ENCODE measurements at regions not wholly inside any gene's neighbourhood (a gene's known extent, or its start where the extent isn't known, plus 50 kb on each side); places are given as distances from the start of the nearest gene placed in this dataset.
"Not testable (repeated sequence)": the region's sequence is repeated elsewhere in the genome, so short reads cannot be mapped to it uniquely, and the experiment has no call there.

DNA sequence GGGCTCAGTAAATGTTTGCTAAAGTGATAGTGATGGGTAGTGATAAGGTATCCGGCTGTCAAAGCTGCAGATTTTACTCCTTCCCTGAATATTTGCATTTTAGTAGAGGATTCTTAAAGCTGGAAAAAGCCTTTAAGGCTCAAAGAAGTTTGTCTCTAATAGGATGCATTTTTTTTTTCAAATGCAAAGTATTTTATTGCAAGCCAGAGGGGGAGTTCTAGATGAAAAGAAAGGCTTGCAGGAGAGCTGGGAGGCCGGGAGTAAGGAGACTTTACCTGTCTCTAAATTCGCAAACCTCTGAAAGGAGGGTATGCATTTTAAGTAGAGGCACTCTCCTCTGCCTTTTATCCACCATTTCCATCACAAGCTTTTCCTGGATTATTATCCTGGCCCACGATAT, 100.7 kb upstream of the FNDC3A start:
- Histone ChIP-seq H3K4me3 (replicated peaks; ENCODE audit: insufficient read depth, low read length) (no peak overlapping the region), H3K27me3 (ENCODE audit: insufficient read depth, poor library complexity, severe bottlenecking) (no peaks in the 10 kb centered on the region), H3K27ac (replicated peaks) (no peak overlapping the region)
- TF ChIP-seq GABPA (IDR thresholded peaks at IDR 0.05; ENCODE audit: low read depth) (no peak), POLR2AphosphoS5 (IDR thresholded peaks at IDR 0.05; ENCODE audit: low read depth) (no peak)
- TF ChIP-seq, protein P1, sequence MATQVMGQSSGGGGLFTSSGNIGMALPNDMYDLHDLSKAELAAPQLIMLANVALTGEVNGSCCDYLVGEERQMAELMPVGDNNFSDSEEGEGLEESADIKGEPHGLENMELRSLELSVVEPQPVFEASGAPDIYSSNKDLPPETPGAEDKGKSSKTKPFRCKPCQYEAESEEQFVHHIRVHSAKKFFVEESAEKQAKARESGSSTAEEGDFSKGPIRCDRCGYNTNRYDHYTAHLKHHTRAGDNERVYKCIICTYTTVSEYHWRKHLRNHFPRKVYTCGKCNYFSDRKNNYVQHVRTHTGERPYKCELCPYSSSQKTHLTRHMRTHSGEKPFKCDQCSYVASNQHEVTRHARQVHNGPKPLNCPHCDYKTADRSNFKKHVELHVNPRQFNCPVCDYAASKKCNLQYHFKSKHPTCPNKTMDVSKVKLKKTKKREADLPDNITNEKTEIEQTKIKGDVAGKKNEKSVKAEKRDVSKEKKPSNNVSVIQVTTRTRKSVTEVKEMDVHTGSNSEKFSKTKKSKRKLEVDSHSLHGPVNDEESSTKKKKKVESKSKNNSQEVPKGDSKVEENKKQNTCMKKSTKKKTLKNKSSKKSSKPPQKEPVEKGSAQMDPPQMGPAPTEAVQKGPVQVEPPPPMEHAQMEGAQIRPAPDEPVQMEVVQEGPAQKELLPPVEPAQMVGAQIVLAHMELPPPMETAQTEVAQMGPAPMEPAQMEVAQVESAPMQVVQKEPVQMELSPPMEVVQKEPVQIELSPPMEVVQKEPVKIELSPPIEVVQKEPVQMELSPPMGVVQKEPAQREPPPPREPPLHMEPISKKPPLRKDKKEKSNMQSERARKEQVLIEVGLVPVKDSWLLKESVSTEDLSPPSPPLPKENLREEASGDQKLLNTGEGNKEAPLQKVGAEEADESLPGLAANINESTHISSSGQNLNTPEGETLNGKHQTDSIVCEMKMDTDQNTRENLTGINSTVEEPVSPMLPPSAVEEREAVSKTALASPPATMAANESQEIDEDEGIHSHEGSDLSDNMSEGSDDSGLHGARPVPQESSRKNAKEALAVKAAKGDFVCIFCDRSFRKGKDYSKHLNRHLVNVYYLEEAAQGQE (IDR thresholded peaks at IDR 0.05; ENCODE audit: insufficient replicate concordance, low read depth) = no peak
- DNase-seq (ENCODE audit: low read depth in 1 of 2, low spot score in 1 of 2) = no peak

DNA sequence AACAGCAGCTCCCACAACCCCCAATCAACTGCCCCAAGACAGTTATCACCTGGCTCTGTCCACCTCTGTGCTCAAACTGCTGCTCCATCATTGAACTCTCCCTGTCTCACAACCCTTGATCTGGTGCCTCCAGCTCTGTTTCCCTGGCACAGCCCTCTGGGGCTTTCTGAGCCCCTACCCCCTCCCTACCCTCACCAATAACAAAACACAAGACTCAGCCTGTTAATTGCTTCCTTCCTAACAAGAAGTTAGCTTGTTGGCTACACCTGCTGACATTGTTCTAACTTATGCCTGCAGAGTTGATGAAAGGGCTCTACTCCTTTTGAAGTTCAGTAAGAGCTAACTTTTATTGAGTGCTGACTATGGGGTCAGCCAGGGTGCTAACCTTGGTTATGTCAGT, 99.4 kb upstream of the FNDC3A start:
- TF ChIP-seq POLR2AphosphoS5 (IDR thresholded peaks at IDR 0.05; ENCODE audit: low read depth) = no peak
- TF ChIP-seq, protein P1 (IDR thresholded peaks at IDR 0.05; ENCODE audit: insufficient replicate concordance, low read depth) = no peak
- Histone ChIP-seq H3K27me3 (ENCODE audit: insufficient read depth, poor library complexity, severe bottlenecking) (no peaks in the 10 kb centered on the region), H3K4me3 (replicated peaks; ENCODE audit: insufficient read depth, low read length) (no peak overlapping the region), H3K27ac (replicated peaks) (no peak overlapping the region)
- no peak for DNase-seq (ENCODE audit: low read depth in 1 of 2, low spot score in 1 of 2)

DNA sequence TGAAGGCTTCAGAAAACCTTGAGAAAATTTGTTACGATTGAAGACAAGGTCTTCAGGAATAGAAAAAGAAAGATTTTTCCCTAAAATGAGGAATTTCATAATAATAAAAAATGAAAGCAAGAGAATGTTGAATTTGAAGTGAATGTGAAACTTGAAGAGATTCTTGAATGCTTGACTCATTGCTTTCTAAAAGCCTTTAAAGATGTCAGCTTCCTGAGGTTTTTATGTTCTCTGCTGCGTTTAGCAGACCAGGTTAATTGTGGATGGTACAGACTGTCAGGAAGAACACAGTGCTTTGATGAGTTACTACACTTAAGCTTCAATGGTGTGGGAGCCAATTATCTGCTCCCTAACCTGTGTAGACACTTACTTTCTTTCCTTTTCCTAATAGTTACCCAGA, 96.3 kb upstream of the FNDC3A start:
- DNase-seq (ENCODE audit: low read depth in 1 of 2, low spot score in 1 of 2) = no peak
- Histone ChIP-seq H3K4me3 (replicated peaks; ENCODE audit: insufficient read depth, low read length) (no peak overlapping the region), H3K27ac (replicated peaks) (no peak overlapping the region), H3K27me3 (ENCODE audit: insufficient read depth, poor library complexity, severe bottlenecking) (no peaks in the 10 kb centered on the region)
- TF ChIP-seq GABPA (IDR thresholded peaks at IDR 0.05; ENCODE audit: low read depth) = no peak
- TF ChIP-seq, protein P1 (IDR thresholded peaks at IDR 0.05; ENCODE audit: insufficient replicate concordance, low read depth) = no peak
- TF ChIP-seq, protein P2, sequence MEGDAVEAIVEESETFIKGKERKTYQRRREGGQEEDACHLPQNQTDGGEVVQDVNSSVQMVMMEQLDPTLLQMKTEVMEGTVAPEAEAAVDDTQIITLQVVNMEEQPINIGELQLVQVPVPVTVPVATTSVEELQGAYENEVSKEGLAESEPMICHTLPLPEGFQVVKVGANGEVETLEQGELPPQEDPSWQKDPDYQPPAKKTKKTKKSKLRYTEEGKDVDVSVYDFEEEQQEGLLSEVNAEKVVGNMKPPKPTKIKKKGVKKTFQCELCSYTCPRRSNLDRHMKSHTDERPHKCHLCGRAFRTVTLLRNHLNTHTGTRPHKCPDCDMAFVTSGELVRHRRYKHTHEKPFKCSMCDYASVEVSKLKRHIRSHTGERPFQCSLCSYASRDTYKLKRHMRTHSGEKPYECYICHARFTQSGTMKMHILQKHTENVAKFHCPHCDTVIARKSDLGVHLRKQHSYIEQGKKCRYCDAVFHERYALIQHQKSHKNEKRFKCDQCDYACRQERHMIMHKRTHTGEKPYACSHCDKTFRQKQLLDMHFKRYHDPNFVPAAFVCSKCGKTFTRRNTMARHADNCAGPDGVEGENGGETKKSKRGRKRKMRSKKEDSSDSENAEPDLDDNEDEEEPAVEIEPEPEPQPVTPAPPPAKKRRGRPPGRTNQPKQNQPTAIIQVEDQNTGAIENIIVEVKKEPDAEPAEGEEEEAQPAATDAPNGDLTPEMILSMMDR (IDR thresholded peaks at IDR 0.05; ENCODE audit: insufficient read depth, low read length) = no peak
- no peak for TF ChIP-seq SPI1 (IDR thresholded peaks at IDR 0.05; ENCODE audit: borderline replicate concordance, low read depth)

DNA sequence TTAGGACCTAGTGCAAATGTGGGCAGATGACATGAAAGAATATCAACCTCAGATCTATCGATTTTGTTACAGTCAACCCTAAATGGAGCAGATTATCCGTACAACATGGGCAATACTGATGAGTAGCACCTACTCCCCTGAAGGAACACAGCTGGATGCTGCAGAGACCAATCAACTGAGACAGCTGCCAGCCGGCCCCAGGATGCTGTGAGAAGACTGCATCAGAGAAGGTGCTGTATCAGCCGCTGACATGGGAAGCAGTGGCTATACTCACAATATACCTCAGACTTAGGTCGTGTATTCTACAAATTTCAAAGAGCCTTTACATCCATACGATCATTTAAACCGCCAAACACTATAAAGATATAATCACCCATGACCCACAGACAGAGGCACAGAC, 95.9 kb upstream of the FNDC3A start:
- H3K27ac ChIP-seq (replicated peaks) = no peak overlapping the region
- H3K27me3 ChIP-seq (ENCODE audit: insufficient read depth, poor library complexity, severe bottlenecking) = no peaks in the 10 kb centered on the region
- no peak for DNase-seq (ENCODE audit: low read depth in 1 of 2, low spot score in 1 of 2)
- no peak for TF ChIP-seq POLR2AphosphoS5 (IDR thresholded peaks at IDR 0.05; ENCODE audit: low read depth)
- TF ChIP-seq, protein P1 (IDR thresholded peaks at IDR 0.05; ENCODE audit: insufficient replicate concordance, low read depth) = no peak
- no peak overlapping the region for H3K4me3 ChIP-seq (replicated peaks; ENCODE audit: insufficient read depth, low read length)

DNA sequence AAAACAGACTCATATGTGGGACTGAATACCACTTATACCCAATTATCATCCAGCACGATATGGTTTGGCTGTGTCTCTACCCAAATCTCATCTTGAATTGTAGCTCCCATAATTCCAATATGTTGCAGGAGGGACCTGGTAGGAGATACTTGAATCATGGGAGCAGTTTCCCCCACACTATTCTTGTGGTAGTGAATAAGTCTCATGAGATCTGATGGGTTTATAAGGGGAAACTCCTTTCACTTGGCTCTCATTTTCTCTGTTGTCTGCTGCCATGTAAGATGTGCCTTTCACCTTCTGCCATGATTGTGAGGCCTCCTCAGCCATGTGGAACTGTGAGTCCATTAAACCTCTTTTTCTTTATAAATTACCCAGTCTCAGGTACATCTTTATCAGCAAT, 91.9 kb upstream of the FNDC3A start:
- not testable (repeated sequence) for H3K27ac ChIP-seq (replicated peaks); H3K4me3 ChIP-seq (replicated peaks; ENCODE audit: insufficient read depth, low read length); H3K27me3 ChIP-seq (ENCODE audit: insufficient read depth, poor library complexity, severe bottlenecking); DNase-seq (ENCODE audit: low read depth in 1 of 2, low spot score in 1 of 2)

Data from HL-60 (cell line).